Upper lobe of left lung (tissue), 6 donors: ENCODE measurements at regions not wholly inside any gene's neighbourhood (a gene's known extent, or its start where the extent isn't known, plus 50 kb on each side); places are given as distances from the start of the nearest gene placed in this dataset.
"Not testable (repeated sequence)": the region's sequence is repeated elsewhere in the genome, so short reads cannot be mapped to it uniquely, and the experiment has no call there.

Experiments
- ATAC-seq, 2 donors: fragments of 200-7000 bp; cut with Tn5 transposase; one replicate each; pipeline ENCODE4 v1.9.1; 2022; ENCODE audit warnings: mild to moderate bottlenecking in 2 of 2, moderate library complexity in 2 of 2; ENCODE audit not compliant: low FRiP score in 2 of 2
- DNase-seq, 2 donors: peaks; one replicate each; pipeline ENCODE4 v3.0.0-alpha.2; 2019 to 2020
- H3K27ac ChIP-seq, 4 donors: fragments of 200-600 bp; sonication (generic); one replicate each; pipeline ENCODE4 v1.5.1; 2016 to 2019
- H3K27me3 ChIP-seq, 4 donors: fragments of 200-600 bp; sonication (generic); one replicate each; pipeline ENCODE4 v1.5.1; 2017 to 2019
- H3K36me3 ChIP-seq, 4 donors: fragments of 200-600 bp; sonication (generic); one replicate each; pipeline ENCODE4 v1.5.1; 2016 to 2019
- H3K4me1 ChIP-seq, 4 donors: fragments of 200-600 bp; sonication (generic); one replicate each; pipeline ENCODE4 v1.5.1; 2018 to 2019
- H3K4me3 ChIP-seq, 4 donors: fragments of 200-600 bp; sonication (generic); one replicate each; pipeline ENCODE4 v1.5.1; 2017 to 2019; ENCODE audit warnings: mild to moderate bottlenecking in 2 of 4, moderate library complexity in 1 of 4
- H3K9me3 ChIP-seq, 4 donors: fragments of 200-600 bp; sonication (generic); one replicate each; pipeline ENCODE4 v1.5.1; 2018 to 2019
- EP300 ChIP-seq, 4 donors: sonication (generic); formaldehyde crosslinking; IDR thresholded peaks; one replicate each; pipeline ENCODE4 v1.5.1; 2017; ENCODE audit warnings: antibody characterized with exemption in 4 of 4, control low read depth in 2 of 4
- POLR2A ChIP-seq, 4 donors: fragments of 450-650 bp; IDR thresholded peaks; one replicate each; pipeline ENCODE4 v1.5.1; 2016 to 2017; ENCODE audit warnings: antibody characterized with exemption in 4 of 4, mild to moderate bottlenecking in 2 of 4
- POLR2AphosphoS5 ChIP-seq, 2 donors: sonication (generic); formaldehyde crosslinking; IDR thresholded peaks; one replicate each; pipeline ENCODE4 v1.5.1; 2017; ENCODE audit warnings: antibody characterized with exemption in 2 of 2
- WGBS, 2 donors: methylation state at CpG; one replicate each; pipeline ENCODE4 v1.1.5; 2017 to 2018; 5-methylcytosine and 5-hydroxymethylcytosine counted together
- TF ChIP-seq, protein P1 (sequence below), 6 experiments: fragments of 450-650 bp in 4 of 6; fragments of 200-600 bp in 2 of 6; sonication (generic) in 2 of 6; IDR thresholded peaks; one replicate each; pipeline ENCODE4 v1.5.1; 2016 to 2019; ENCODE audit warnings: antibody characterized with exemption in 6 of 6
- donor health status: DM: no; HTN: no; CAD: no; lungs with moderate emphysema.
- donor health status: DM: no; HTN: yes; CAD: no; lungs with severe emphysema.

DNA sequence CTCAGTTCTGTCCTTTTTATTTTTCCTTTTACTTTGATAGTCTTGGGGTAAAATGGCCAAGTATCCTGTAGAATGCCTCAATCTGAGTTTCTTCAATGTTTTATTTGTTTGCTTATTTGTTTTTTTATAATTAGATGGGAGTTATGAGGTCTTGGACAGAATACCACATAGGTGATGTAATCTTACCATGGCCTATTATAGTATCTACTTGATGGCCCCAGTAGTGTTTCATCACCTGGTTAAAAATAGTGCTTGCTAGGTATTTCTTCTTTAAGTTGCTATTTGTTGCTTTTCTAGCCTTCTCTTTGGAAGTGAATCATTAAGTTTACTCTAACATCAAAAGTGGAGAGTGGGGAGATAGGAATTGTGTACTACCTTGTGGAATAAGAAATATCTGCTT is 1020.0 kb upstream of the KCND2 start:
- Histone ChIP-seq H3K4me1 (no peaks in the 10 kb centered on the region), H3K36me3 (no peaks in the 10 kb centered on the region), H3K27me3 (no peaks in the 10 kb centered on the region), H3K4me3 (no peak overlapping the region), H3K27ac (no peak overlapping the region), H3K9me3 (no peaks in the 10 kb centered on the region)
- ATAC-seq (no peak), DNase-seq (no peak)
- TF ChIP-seq POLR2AphosphoS5 (IDR thresholded peaks at IDR 0.05) (no peak), EP300 (IDR thresholded peaks at IDR 0.05) (no peak), POLR2A (IDR thresholded peaks at IDR 0.05) (no peak)
- TF ChIP-seq, protein P1, sequence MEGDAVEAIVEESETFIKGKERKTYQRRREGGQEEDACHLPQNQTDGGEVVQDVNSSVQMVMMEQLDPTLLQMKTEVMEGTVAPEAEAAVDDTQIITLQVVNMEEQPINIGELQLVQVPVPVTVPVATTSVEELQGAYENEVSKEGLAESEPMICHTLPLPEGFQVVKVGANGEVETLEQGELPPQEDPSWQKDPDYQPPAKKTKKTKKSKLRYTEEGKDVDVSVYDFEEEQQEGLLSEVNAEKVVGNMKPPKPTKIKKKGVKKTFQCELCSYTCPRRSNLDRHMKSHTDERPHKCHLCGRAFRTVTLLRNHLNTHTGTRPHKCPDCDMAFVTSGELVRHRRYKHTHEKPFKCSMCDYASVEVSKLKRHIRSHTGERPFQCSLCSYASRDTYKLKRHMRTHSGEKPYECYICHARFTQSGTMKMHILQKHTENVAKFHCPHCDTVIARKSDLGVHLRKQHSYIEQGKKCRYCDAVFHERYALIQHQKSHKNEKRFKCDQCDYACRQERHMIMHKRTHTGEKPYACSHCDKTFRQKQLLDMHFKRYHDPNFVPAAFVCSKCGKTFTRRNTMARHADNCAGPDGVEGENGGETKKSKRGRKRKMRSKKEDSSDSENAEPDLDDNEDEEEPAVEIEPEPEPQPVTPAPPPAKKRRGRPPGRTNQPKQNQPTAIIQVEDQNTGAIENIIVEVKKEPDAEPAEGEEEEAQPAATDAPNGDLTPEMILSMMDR (IDR thresholded peaks at IDR 0.05), result no peak

DNA sequence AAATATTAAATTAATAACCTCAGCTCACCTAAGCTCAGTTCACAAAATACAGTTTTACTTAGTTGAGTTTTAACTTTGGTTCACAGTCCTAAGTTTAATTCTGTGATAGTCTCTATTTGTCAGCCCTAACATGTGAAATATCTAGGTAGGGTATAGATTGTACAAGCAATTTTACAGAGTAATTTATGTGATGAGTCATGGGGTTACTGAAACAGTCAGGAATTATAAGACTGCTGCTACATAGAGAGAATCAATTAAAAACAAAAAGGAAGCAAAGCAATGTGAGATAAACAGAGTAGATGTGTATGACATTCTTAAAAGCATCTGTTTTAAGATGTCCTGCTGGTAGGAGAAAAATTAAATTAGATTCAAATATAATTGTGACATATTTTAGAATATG is 1018.2 kb upstream of the KCND2 start:
- Histone ChIP-seq H3K36me3 (no peaks in the 10 kb centered on the region), H3K4me3 (no peak overlapping the region), H3K9me3 (no peaks in the 10 kb centered on the region), H3K27me3 (no peaks in the 10 kb centered on the region), H3K4me1 (no peaks in the 10 kb centered on the region), H3K27ac (no peak overlapping the region)
- no peak for TF ChIP-seq EP300 (IDR thresholded peaks at IDR 0.05)
- TF ChIP-seq, protein P1 (IDR thresholded peaks at IDR 0.05), result no peak
- TF ChIP-seq POLR2A (IDR thresholded peaks at IDR 0.05), result no peak
- TF ChIP-seq POLR2AphosphoS5 (IDR thresholded peaks at IDR 0.05), result no peak
- DNase-seq (no peak), ATAC-seq (no peak)

DNA sequence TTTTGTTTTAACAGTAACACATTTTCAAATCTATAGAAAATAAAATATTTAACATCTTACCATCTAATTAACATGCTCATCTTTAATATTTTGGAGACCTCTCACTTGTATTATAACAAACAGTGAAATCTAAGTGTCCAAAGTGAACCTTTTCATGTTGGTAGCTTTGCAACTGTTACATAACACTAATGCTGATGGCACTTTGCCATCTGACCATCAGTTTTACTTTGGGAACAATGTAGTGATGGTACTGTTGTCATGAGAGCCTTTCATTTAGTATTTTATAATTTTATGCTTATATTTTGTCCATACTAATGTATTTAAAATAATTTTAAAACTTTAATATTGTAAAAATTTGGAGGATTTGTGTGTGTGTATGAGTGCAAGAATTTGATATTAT is 1017.0 kb upstream of the KCND2 start:
- no peak for ATAC-seq
- Histone ChIP-seq H3K9me3 (no peaks in the 10 kb centered on the region), H3K4me3 (no peak overlapping the region), H3K4me1 (no peaks in the 10 kb centered on the region), H3K27me3 (no peaks in the 10 kb centered on the region), H3K36me3 (no peaks in the 10 kb centered on the region), H3K27ac (no peak overlapping the region)
- TF ChIP-seq POLR2A (IDR thresholded peaks at IDR 0.05) (no peak), EP300 (IDR thresholded peaks at IDR 0.05) (no peak), POLR2AphosphoS5 (IDR thresholded peaks at IDR 0.05) (no peak)
- TF ChIP-seq, protein P1 (IDR thresholded peaks at IDR 0.05), result no peak
- no peak for DNase-seq

DNA sequence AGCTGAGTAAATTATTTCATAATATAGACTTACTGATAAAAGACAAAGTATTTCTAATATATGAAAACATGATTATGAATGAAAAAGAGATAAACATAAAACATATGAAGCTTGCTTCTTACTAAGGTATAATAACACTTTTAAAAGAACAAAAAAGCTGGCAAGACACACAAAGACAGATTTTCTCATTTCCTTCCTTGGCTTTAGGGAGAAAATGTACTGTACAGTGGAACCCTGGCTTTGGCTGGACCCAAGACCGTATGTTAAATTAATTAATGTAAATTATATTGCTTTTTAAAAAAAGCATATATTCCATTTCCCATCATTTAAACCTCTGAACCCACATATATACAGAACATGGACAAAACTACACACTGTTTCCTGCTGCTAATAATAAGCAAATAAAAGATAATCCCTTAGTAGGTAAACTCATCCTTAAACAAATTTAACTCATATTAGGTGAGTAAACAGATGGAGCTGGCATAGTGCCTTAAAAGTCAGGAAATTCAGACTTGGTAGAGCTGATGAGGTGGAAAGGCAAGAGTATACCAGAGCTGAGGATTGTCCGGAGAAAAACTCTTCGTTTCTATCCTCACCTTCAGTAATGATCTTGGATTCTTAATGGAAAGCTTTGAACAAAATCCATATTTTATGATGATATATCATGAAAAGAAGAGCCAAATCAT is 1016.4 kb upstream of the KCND2 start:
- Histone ChIP-seq H3K36me3 (no peaks in the 10 kb centered on the region), H3K27me3 (no peaks in the 10 kb centered on the region), H3K4me1 (no peaks in the 10 kb centered on the region), H3K27ac (no peak overlapping the region), H3K4me3 (no peak overlapping the region), H3K9me3 (no peaks in the 10 kb centered on the region)
- ATAC-seq, result no peak
- no peak for DNase-seq
- WGBS, 2 donors, result 77 to 80% methylated on average over 3 of the region's 3 CpGs
- no peak for TF ChIP-seq POLR2AphosphoS5 (IDR thresholded peaks at IDR 0.05)
- TF ChIP-seq, protein P1 (IDR thresholded peaks at IDR 0.05), result no peak
- no peak for TF ChIP-seq POLR2A (IDR thresholded peaks at IDR 0.05)
- no peak for TF ChIP-seq EP300 (IDR thresholded peaks at IDR 0.05)

DNA sequence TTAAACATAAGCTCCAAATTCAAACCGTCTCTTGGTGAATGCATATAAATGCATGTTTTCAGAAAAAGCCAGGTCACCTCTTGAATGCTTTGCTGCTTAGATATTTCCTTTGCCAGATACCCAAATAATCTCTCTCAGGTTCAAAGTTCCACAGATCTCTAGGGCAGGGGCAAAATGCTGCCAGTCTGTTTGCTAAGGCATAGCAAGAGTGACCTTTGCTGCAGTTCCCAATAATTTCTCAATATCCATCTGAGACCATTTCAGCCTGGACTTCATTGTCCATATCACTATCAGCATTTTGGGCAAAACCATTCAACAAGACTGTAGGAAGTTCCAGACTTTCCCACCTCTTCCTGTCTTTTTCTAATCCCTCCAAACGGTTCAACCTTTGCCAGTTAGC is 1006.2 kb upstream of the KCND2 start:
- not testable (repeated sequence) for H3K4me1 ChIP-seq, DNase-seq, H3K9me3 ChIP-seq, H3K27ac ChIP-seq, H3K36me3 ChIP-seq, H3K4me3 ChIP-seq, ATAC-seq, H3K27me3 ChIP-seq
- WGBS, 2 donors, result 61 to 67% methylated on average over 2 of the region's 2 CpGs
